Keratinocyte (primary cell): ENCODE measurements at regions not wholly inside any gene's neighbourhood (a gene's known extent, or its start where the extent isn't known, plus 50 kb on each side); places are given as distances from the start of the nearest gene placed in this dataset.
"Not testable (repeated sequence)": the region's sequence is repeated elsewhere in the genome, so short reads cannot be mapped to it uniquely, and the experiment has no call there.

Experiments
- DNase-seq: peaks from one replicate; pipeline ENCODE4 v3.0.0-alpha.2; 2011; ENCODE audit warnings: low read depth, missing footprints, low spot score
- FAIRE-seq: peaks from 2 replicates; lab custom pipeline; 2011; peaks lifted over from hg19 to GRCh38; lab: Jason Lieb, UNC
- H2AFZ ChIP-seq: 2 replicates; pipeline ENCODE4 v1.6.0; 2012; ENCODE audit warnings: low read length, control low read depth, inconsistent platforms; ENCODE audit not compliant: control insufficient read depth
- H3K27ac ChIP-seq: 2 replicates; pipeline ENCODE4 v1.5.1; 2011; ENCODE audit warnings: low read length; ENCODE audit not compliant: control insufficient read depth, insufficient read depth
- H3K27me3 ChIP-seq: 3 replicates; pipeline ENCODE4 v1.6.0; 2011; ENCODE audit warnings: low read length; ENCODE audit not compliant: control insufficient read depth, insufficient read depth; ENCODE audit errors: extremely low read depth
- H3K36me3 ChIP-seq, 2 experiments: 2 replicates in 1 of 2; 3 replicates in 1 of 2; pipeline ENCODE4 v1.5.1; 2011; ENCODE audit warnings: low read length in 2 of 2, mild to moderate bottlenecking in 1 of 2; ENCODE audit not compliant: control insufficient read depth in 2 of 2, insufficient read depth in 2 of 2; ENCODE audit errors: extremely low read depth in 1 of 2
- H3K4me1 ChIP-seq: 3 replicates; pipeline ENCODE4 v1.5.1; 2011; ENCODE audit warnings: low read length; ENCODE audit not compliant: control insufficient read depth, insufficient read depth; ENCODE audit errors: extremely low read depth
- H3K4me2 ChIP-seq: 3 replicates; pipeline ENCODE4 v1.6.0; 2011; ENCODE audit warnings: low read depth, low read length; ENCODE audit not compliant: control insufficient read depth, insufficient read depth; ENCODE audit errors: extremely low read depth
- H3K4me3 ChIP-seq, 3 experiments: fragments of 200-600 bp in 1 of 3; sonication (generic) in 1 of 3; 2 replicates in 2 of 3; 3 replicates in 1 of 3; pipeline ENCODE4 v1.5.1; 2011 to 2016; ENCODE audit warnings: low read length in 3 of 3, mild to moderate bottlenecking in 3 of 3, control low read depth in 2 of 3, inconsistent platforms in 1 of 3, low read depth in 1 of 3, mixed read lengths in 1 of 3, mixed run types in 1 of 3, moderate library complexity in 1 of 3; ENCODE audit not compliant: control insufficient read depth in 2 of 3, insufficient read depth in 2 of 3; ENCODE audit errors: extremely low read depth in 1 of 3
- H3K79me2 ChIP-seq: 2 replicates; pipeline ENCODE4 v1.6.0; 2012; ENCODE audit warnings: low read length; ENCODE audit not compliant: control insufficient read depth, insufficient read depth
- H3K9ac ChIP-seq: 3 replicates; pipeline ENCODE4 v1.6.0; 2011; ENCODE audit warnings: low read length; ENCODE audit not compliant: control insufficient read depth, insufficient read depth; ENCODE audit errors: extremely low read depth
- H3K9me1 ChIP-seq: 3 replicates; pipeline ENCODE4 v1.6.0; 2011; ENCODE audit warnings: low read length; ENCODE audit not compliant: control insufficient read depth, insufficient read depth; ENCODE audit errors: extremely low read depth
- H3K9me3 ChIP-seq: 2 replicates; pipeline ENCODE4 v1.5.1; 2012; ENCODE audit warnings: low read depth, low read length; ENCODE audit not compliant: control insufficient read depth
- H4K20me1 ChIP-seq: 3 replicates; pipeline ENCODE4 v1.6.0; 2011; ENCODE audit warnings: low read length; ENCODE audit not compliant: control insufficient read depth, insufficient read depth; ENCODE audit errors: extremely low read depth
- CTCF ChIP-seq, 3 experiments: IDR thresholded peaks in 1 of 3; conservative IDR thresholded peaks in 1 of 3; optimal IDR thresholded peaks in 1 of 3; 2 replicates in 2 of 3; 3 replicates in 1 of 3; pipeline versions ENCODE3 to v1.5.1; 2011; ENCODE audit warnings: low read length in 3 of 3, mild to moderate bottlenecking in 3 of 3, moderate library complexity in 2 of 3, control low read depth in 1 of 3, inconsistent platforms in 1 of 3; ENCODE audit not compliant: insufficient read depth in 2 of 3; ENCODE audit errors: extremely low read depth in 1 of 3
- EZH2 ChIP-seq: IDR thresholded peaks from one replicate; pipeline ENCODE4 v1.6.1; 2012; ENCODE audit warnings: inconsistent platforms, mild to moderate bottlenecking, low read length, moderate library complexity
- dilution Hi-C: fragments of 300-500 bp; cut with MboI; formaldehyde crosslinking; loops from one replicate; pipeline ENCODE4 v1.7.0; 2020; ENCODE audit warnings: low sequenced_read_pairs; ENCODE audit not compliant: extremely low pct_ligation_motif_present

DNA sequence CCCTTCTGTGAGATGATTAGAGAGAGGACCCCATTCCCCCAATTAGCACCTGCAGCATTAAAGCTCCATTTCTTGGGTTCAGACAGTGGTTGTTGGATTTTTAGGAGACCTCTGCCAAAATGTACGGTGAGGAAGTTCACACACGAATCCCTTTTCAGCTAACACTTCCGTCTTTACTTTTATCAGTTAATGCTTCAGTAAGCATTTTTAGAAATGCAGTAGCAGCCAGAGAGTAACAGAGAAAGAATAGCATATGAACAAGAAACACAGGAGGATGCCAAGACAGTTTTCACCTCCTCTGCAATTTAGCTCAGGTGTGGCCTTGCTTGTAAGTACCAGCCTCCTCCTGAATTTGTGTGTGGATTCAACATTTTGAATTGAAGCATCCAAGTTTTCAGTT is 312.9 kb downstream of the ISL1 start:
- no peaks in the 10 kb centered on the region for H3K9me1 ChIP-seq
- dilution Hi-C loops: no loop called here
- FAIRE-seq: no peak
- no peaks in the 10 kb centered on the region for H3K36me3 ChIP-seq
- no peak overlapping the region for H3K27ac ChIP-seq
- TF ChIP-seq CTCF (optimal IDR thresholded peaks at IDR 0.05 in 1 of 3, IDR thresholded peaks at IDR 0.05 in 1 of 3, conservative IDR thresholded peaks at IDR 0.05 in 1 of 3; ENCODE audit: extremely low read depth in 1 of 3, insufficient read depth in 2 of 3, low read length in 3 of 3) (no peak), EZH2 (no peak)
- no peak overlapping the region for H2AFZ ChIP-seq
- H3K4me3 ChIP-seq: no peak overlapping the region
- H3K27me3 ChIP-seq: no peaks in the 10 kb centered on the region
- no peak overlapping the region for H3K4me2 ChIP-seq
- H3K79me2 ChIP-seq: no peaks in the 10 kb centered on the region
- no peak for DNase-seq
- H4K20me1 ChIP-seq: no peaks in the 10 kb centered on the region
- no peaks in the 10 kb centered on the region for H3K9me3 ChIP-seq
- no peaks in the 10 kb centered on the region for H3K4me1 ChIP-seq
- H3K9ac ChIP-seq: no peak overlapping the region

- dilution Hi-C loops, H3K79me2 ChIP-seq, H2AFZ ChIP-seq: not testable (repeated sequence)
Observed at GRCh38 chr5:51702046-51702445, 318.8 kb downstream of the ISL1 start.

DNA sequence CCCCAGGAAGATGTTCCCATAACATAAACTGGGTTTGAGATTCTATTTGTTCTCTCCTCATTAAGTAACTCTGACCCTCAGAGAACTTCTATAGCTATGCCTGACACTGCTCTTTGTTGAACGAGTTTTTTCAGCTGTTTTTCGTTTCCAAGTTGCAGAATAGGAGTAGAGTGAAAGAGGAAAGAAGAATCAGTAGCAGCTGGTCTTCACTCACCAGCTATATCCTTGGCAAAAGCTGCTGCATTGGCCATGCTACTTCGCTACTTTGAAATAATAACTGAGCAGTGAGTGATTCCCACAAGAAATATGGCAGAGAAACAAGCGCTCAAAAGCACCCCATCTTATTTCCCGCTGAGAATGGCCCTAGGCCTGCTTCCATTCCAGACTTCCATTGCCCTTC is 329.0 kb downstream of the ISL1 start:
- H3K9me1 ChIP-seq: no peaks in the 10 kb centered on the region
- H3K4me2 ChIP-seq: no peak overlapping the region
- DNase-seq: no peak
- TF ChIP-seq CTCF (optimal IDR thresholded peaks at IDR 0.05 in 1 of 3, IDR thresholded peaks at IDR 0.05 in 1 of 3, conservative IDR thresholded peaks at IDR 0.05 in 1 of 3; ENCODE audit: extremely low read depth in 1 of 3, insufficient read depth in 2 of 3, low read length in 3 of 3) (no peak), EZH2 (no peak)
- H3K9ac ChIP-seq: no peak overlapping the region
- H3K27me3 ChIP-seq: no peaks in the 10 kb centered on the region
- no peak overlapping the region for H2AFZ ChIP-seq
- no peaks in the 10 kb centered on the region for H3K4me1 ChIP-seq
- dilution Hi-C loops: no loop called here
- no peak for FAIRE-seq
- H4K20me1 ChIP-seq: no peaks in the 10 kb centered on the region
- no peaks in the 10 kb centered on the region for H3K36me3 ChIP-seq
- H3K27ac ChIP-seq: no peak overlapping the region
- H3K9me3 ChIP-seq: no peaks in the 10 kb centered on the region
- no peak overlapping the region for H3K4me3 ChIP-seq
- H3K79me2 ChIP-seq: no peaks in the 10 kb centered on the region

More at GRCh38 chr5:51702046-51702445, 318.8 kb downstream of the ISL1 start:
- not testable (repeated sequence) for H3K9me1 ChIP-seq, H3K4me2 ChIP-seq, DNase-seq, FAIRE-seq, H3K9me3 ChIP-seq, H3K4me3 ChIP-seq, H3K27ac ChIP-seq, H4K20me1 ChIP-seq, H3K9ac ChIP-seq, H3K36me3 ChIP-seq, H3K27me3 ChIP-seq, H3K4me1 ChIP-seq

- H4K20me1 ChIP-seq, FAIRE-seq, DNase-seq, H3K9me1 ChIP-seq, H3K9ac ChIP-seq, H3K79me2 ChIP-seq, H3K27ac ChIP-seq, H3K27me3 ChIP-seq, dilution Hi-C loops, H3K4me2 ChIP-seq, H3K4me3 ChIP-seq, H3K9me3 ChIP-seq, H2AFZ ChIP-seq, H3K4me1 ChIP-seq, H3K36me3 ChIP-seq: not testable (repeated sequence)
Observed at GRCh38 chr5:51715445-51715844, 332.2 kb downstream of the ISL1 start.
